ENCODE measurements at regions not wholly inside any gene's neighbourhood (a gene's known extent, or its start where the extent isn't known, plus 50 kb on each side); places are given as distances from the start of the nearest gene placed in this dataset.

DNA sequence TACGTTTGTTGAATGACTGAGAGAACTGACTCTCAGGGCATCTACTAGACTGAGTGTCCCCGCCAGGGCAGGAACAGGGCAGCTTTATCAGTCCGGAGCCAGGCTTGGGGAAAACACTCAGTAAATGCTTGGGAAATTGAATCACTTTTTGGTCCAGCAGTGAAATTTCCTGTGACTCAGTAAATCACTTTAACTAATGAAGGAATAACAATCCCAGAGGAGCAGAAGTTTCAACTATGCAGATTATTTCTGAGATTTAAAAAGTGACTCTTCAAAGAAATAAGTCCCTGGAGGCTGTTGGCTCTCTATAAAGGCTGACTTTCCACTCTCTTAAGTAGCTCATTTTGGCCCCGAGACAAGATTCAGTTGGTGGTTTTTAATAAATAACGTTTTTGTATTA is 101.8 kb downstream of the FOXL1 start:
- TF ChIP-seq, protein P1, sequence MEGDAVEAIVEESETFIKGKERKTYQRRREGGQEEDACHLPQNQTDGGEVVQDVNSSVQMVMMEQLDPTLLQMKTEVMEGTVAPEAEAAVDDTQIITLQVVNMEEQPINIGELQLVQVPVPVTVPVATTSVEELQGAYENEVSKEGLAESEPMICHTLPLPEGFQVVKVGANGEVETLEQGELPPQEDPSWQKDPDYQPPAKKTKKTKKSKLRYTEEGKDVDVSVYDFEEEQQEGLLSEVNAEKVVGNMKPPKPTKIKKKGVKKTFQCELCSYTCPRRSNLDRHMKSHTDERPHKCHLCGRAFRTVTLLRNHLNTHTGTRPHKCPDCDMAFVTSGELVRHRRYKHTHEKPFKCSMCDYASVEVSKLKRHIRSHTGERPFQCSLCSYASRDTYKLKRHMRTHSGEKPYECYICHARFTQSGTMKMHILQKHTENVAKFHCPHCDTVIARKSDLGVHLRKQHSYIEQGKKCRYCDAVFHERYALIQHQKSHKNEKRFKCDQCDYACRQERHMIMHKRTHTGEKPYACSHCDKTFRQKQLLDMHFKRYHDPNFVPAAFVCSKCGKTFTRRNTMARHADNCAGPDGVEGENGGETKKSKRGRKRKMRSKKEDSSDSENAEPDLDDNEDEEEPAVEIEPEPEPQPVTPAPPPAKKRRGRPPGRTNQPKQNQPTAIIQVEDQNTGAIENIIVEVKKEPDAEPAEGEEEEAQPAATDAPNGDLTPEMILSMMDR (conservative IDR thresholded peaks at IDR 0.05; ENCODE audit: low read length) = no peak
- no peak for TF ChIP-seq EZH2phosphoT487 (IDR thresholded peaks at IDR 0.05; ENCODE audit: borderline replicate concordance, low read depth, low read length)

Data from OCI-LY7 (cell line).